HT1080 (cell line): ENCODE measurements at regions not wholly inside any gene's neighbourhood (a gene's known extent, or its start where the extent isn't known, plus 50 kb on each side); places are given as distances from the start of the nearest gene placed in this dataset.
"Not testable (repeated sequence)": the region's sequence is repeated elsewhere in the genome, so short reads cannot be mapped to it uniquely, and the experiment has no call there.

ENCODE experiments used
- DNase-seq: peaks from one replicate; pipeline ENCODE4 v3.0.0-alpha.2; 2015; ENCODE audit warnings: low read depth

DNA sequence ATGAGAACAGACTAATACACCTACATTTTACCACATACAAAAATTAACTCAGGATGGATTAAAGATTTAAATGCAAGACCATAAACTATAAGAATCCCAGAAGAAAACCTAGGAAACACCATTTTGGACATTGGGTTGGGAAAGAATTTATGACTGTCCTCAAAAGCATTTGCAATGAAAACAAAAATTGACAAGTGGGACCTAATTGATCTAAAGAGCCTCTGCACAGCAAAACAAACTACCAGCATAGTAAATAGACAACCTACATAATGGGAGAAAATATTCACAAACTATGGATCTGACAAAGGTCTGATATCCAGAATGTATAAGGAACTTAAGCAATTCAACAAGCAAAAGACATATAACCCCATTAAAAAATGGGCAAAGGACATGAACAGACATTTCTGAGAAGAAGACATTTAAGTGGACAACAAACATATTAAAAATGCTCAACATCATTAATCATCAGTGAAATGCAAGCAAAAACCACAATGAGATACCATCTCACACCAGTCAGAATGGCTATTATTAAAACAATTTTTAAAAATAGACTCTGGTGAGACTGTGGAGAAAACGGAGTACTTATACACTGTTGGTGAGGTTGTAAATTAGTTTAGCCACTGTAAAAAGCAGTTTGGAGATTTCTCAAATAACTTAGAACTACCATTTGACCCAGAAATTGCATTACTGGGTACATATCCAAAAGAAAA, 221.7 kb upstream of the DIPK2B start:
- no peak for DNase-seq

DNA sequence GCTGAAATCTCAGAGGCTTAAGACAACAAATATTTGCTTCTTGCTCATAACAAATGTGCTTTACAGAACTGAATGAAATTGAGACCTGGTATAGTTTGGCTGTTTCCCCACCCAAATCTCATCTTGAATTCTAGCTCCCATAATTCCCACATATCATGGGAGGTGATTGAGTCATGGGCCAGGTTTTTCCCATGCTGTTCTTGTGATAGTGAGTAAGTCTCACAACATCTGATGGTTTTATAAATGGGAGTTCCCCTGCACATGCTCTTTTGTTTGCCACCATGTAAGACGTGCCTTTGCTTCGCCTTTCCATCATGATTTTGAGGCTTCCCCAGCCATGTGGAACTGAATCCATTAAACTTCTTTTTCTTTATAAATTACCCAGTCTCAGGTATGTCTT, 221.1 kb upstream of the DIPK2B start:
- DNase-seq, result no peak

DNA sequence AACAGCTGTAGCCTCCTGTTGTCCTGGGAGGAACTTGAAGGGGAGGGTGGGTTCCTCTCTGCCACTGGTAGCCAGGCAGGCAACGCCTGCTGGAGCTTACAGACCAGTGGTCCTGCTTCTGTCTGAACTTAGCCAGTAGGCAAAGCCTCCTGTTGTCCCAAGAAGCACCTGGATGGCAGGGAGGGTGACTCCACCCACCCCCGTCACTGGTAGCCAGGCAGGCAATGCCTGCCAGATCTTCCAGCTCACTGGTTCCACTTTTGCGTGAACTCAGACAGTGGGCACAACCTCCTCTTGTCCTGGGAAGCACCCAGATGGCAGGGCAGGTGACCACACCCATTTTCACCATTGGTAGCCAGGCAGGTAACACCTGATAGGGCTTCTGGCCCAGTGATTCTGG, 203.5 kb upstream of the DIPK2B start:
- no peak for DNase-seq

DNA sequence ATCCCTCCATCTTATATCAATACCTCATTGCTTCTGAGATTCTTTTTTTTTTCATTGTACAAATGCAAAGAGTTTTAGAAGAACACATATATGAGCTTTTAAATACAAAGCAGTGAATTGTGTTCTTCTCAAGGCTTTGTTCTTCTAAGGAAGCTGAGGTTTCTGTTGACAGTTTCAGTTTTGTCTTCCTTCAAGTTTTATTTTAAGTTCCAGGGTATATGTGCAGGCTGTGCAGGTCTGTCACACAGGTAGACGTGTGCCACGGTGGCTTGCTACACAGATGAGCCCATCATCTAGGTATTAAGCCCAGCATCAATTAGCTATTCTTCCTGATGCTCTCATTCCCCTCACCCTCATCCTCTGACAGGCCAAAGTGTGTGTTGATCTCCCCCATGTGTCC, 201.2 kb upstream of the DIPK2B start:
- no peak for DNase-seq

DNA sequence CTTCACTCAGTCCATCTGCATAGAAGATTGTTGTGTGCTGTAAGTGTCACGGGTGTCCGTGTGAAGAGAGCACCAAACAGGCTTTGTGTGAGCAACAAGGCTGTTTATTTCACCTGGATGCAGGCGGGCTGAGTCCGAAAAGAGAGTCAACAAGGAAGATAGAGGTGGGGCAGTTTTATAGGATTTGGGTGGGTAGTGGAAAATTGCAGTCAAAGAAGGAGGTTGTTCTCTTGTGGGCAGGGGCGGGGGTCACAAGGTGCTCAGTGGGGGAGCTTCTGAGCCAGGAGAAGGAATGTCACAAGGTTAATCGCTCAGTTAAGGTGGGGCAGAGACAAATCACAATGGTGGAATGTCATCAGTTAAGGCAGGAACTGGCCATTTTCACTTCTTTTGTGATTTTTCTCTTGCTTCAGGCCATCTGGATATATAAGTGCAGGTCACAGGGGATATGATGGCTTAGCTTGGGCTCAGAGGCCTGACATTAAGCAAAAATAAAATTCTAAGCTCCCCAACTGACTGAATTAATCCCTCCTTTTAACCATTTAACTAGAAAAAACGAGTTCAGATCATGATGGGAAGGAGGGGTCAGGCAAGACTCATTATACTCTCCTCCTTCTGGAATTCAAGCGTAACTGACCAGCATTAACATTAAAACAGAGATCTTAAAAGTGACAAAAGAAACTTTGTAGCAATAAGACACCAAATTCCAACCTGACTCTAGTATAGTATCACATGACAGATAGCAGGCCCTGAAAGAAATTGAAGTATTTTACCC, 200.5 kb upstream of the DIPK2B start:
- DNase-seq, result not testable (repeated sequence)

DNA sequence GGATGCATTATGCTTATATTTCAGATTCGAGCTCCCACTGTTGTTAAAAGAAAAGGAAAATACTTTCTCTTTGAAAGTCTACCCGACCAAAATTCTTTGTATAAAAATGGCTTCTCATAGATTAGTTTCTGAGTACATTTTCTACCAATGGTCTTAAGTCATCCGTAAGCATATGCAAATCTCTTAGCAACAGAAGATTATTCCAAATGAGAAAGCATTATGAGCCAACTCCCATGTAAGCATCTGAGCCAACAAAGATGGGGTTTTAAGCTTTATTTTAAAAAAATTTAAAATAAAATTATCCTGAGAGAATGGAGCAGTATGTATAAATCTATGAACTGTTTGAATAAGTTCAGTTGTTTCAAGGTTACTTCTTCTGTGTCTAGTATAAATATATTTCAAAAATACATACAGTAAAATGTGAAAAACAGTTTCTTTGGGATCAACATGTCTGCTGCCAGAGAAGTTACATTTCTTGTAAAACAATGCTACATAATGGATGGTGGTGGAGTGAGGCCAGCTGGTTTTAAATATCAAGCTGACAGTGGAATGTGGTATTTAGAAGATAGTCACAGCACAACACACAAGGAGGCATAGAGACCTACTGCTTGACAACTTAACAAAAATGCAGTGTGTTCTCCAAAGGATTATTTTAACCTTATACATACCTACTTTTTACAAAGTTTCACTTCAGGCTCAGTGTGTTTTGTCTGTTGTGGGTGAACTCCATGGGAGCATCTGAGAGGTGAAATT, 199.5 kb upstream of the DIPK2B start:
- no peak for DNase-seq

DNA sequence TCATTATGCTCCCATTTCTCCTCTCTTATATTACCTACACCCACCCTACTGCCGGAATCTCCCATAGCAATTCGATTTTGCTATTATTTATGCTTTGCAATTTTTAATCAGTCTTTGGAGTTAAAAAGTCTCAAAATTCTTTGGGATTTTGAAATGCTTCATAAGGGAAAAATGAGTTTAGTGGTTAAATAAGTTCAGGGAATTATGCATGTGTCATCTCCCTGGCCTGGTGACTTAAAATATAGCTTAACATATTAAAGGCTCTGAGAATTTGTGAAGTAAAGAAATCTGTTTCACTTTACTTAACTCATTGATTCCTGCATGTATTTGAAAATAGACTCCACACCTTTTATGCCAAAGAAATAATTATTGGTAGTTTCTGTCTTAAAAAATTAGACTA, 185.1 kb upstream of the DIPK2B start:
- no peak for DNase-seq

DNA sequence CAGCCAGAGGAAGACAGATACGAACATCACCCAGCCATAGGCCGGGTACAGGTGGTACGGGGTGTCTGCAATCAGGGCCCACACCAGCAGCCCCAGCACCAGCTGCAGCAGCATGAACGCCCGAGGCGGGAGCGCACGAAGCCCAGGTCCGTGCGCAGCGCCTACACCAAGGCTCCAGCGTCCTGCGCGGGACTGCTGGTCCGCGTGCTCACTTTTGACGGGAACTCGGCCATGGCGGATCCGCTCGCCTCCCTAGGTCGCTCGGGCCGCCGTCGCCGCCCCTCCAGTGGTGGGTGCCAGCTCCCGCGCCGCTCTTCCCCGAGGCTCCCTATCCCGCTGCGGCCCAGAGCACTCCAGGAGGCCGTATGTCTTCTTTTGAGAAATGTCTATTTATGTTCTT, 181.2 kb upstream of the DIPK2B start:
- DNase-seq, result no peak

DNA sequence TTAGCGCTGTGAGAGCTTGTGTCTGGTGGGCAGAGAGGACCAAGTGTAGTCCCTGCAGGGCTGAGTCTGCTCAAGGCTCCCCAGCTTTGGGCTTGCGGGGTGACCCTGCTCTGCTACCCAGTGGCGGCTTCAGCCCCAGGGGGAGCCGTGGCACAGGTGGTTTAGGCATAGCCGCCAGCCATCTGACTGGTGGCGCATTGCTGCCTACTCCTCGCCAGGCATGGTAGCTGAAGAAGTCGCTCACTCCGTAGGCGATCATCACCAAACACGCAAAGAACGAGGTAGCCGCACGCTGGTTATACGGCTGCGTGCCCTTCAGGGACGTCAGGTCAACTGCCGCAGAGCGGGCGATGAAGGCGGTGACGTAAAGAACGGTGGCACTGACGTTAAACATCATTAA, 180.7 kb upstream of the DIPK2B start:
- no peak for DNase-seq

DNA sequence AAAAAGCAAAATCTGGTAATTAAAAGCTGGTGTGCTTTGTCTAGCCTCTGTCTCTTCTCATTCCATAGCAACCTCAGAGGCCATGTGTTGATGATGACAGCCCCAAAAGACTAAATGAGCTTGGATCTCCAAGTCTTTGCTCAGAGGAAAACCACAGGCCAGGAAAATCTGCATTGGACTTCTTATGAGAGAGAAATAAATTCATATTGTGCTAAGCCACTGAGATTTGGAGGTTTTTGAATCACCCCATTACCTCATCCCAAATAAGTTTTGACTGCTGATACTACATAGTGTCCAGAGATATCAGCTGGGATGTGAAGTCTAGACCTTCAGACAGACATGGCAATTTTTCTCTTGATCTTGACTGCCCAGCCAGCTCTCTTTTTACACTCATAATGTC, 178.6 kb upstream of the DIPK2B start:
- no peak for DNase-seq

DNA sequence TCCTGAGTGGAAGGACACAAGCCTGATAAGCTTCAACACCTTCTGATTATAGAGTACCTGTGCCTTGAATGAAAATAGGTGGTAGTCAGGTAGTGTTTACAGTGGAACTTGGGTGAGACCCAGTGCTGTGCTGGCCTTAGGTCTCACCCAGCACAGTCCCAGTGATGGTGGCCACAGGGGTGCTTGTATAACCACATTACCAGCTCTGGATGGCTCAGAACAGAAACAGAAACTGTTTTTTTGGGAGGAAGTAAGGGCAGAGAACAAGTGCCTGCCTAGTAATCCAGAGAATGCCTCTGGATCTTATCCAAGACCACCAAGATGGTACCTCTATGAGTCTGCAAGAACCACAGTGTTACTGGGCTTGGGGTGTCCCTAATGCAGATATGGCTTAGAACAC, 171.5 kb upstream of the DIPK2B start:
- no peak for DNase-seq

DNA sequence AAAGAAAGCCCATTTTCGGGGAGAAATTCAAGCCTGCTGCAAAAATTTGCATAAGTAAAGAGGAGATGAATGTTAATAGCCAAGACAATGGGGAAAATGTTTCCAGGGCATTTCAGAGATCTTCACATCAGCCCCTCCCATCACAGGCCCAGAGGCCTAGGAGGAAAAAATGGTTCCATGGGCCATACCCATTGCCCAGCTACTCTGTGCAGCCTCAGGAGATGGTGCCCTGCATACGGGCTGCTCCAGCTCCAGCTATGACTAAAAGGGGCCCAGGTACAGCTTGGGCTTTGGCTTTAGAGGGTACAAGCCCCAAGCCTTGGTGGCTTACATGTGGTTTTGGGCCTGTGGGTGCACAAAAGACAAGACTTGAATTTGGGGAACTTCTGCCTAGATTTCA, 168.0 kb upstream of the DIPK2B start:
- DNase-seq, result no peak

DNA sequence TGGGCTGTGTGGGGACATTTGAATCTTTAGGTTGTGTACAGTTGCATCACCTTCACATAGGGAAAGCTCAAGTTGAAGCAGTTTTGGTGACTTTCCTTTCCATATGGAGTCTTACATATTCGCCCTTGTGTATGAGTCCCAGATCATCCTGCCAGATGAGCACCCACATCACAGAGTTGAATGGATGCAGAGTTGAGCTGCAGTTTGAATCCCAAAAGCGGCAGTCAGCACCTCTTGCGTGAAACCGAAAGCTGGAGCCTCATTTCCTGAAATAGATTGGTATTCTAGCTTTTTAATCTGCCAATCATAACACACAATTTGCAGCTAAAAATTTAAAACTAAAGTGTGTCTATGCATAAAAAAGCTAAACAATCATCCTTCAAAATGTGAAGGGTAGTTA, 162.9 kb upstream of the DIPK2B start:
- no peak for DNase-seq

DNA sequence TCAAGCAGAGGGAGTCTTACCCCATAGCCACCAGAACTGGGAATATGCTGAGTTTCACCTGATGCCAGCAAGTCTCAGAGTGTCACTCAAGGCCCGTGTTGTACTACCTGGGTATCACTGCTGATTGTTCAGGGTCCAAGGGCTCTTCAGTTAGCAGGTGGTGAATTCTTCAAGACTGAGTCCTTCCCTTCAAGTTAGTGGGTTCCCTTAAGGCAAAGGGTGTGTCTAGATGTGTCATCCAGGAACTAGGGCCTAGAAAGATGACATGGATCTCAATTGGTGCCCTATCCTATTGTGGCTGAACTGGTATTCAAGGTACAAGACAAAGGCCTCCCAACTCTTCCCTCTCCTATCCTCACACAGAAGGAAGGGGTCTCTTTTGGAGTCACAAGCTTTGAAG, 159.9 kb upstream of the DIPK2B start:
- DNase-seq, result no peak

DNA sequence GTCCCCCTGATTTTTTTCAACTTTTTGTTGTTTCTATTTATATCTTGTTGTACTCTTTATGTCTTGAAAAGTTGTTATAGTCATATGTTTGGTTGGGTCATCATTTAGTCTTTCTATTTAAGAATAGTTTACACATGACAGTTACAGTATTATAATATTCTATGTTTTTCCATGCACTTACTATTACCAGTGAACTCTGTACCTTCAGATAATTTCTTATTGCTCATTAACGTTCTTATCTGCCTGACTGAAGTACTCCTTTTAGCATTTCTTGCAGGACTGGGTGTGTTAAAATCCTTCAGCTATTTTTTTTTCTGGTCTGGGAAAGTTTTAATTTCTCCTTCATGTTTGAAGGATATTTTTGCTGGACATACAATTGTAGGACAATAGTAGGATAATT, 157.7 kb upstream of the DIPK2B start:
- no peak for DNase-seq

DNA sequence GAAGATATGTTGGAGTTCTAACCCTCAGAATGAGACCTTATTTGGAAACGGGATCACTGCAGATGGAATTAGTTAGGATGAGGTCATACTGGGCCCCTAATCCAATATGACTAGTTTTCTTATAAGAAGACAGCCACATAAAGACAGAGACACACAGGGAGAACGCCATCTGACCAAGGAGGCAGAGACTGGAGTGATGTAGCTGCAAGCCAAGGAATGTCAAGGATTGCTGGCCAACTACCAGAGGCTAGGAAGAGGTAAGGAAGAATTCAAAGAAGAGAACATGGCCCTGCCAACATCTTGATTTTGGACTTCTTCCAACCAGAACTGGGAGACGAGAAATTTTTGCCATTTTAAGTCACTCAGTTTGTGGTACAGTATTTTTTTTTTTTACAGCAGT, 152.8 kb upstream of the DIPK2B start:
- no peak for DNase-seq

DNA sequence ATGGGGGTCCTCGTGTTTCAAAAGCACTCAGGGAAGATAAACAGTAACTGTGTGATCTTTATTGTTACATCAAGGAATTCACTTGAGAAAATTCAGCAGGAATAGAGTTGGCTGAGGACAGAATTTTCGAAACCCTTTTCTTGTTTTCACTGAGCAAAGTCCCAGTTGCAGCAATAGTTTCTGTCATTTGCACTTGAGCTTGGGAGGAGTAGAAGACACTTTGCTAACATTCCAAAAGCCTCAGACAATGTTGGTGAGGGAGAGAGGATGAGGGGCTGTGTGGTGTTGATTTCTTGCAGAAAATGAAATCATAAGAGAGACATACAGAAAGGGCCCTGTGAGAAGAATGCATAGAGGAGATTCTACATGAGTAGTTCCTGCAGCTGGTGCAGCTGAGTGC, 151.9 kb upstream of the DIPK2B start:
- no peak for DNase-seq

DNA sequence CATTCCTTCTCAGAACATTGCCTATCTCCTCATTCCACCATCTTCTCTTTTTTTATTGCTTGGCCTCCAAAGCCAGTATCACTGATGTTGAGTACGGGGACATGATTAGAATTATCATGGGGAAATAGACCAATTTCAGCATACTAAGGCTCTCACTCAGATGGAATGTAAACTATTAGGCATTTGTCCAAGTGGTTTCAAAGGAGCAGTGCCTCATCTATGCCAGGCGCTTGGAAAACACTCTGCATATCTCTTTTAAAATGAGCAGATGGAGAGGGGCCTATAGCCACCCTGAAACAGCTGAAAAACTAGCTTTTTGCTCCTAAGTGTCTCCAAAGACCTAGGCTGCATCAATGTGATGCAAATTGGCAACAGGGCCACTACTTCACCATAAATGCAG, 150.8 kb upstream of the DIPK2B start:
- peak; percentile 19 for DNase-seq

DNA sequence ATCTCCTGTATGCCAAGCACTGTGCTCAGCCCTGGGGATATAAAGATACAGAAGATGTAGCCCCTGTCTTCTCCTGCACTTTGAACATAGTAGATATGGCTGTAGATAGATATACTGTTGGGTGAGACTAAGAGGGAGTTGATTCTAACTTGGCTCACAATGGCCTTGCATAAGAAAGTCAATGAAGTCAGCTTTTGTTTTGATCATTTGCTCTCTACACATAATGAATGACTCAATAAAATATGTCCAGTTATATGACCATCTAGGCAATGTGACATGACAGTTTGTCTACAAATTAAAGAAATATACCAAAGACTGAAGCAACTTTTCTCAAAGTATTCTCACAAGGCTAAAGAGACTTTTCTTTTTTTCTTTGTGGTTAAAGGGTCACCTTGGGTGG, 147.6 kb upstream of the DIPK2B start:
- no peak for DNase-seq

DNA sequence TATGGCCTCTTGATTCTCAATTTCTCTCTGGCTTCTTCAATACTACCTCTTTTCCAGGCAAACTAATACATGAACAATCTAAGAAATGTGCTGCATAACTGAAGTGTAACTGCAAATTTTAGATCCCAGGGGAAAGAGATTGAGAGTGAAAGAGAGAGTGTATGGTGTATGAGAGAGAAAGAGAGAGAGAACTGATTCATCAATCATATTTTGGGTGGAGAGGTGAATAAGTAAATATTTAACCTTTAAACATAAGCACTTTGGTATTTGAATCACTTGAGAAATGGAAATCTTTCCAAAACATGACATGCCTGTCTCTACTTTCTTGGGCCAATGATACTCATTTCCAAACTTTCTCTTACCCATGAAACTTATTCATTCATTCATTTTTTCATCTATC, 147.2 kb upstream of the DIPK2B start:
- DNase-seq, result no peak

DNA sequence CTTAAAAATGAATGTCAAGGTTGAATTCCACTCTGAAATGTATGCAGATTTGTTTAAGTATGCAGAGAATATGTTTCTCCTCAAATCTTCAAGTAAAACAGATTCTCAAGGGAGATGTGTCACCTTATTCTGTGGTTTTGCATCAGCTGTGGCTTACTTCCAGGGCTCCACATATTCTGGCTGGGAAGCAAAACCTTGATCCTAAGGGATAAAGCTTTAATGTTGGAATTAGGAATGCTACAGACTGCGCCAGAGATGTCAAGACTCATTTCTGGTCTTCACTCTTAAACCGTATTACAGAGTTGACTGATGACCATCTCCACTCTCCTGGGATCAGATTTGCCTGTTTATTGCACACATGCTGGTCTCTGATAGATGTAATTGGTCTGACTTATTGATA, 143.9 kb upstream of the DIPK2B start:
- peak; percentile 36 for DNase-seq

DNA sequence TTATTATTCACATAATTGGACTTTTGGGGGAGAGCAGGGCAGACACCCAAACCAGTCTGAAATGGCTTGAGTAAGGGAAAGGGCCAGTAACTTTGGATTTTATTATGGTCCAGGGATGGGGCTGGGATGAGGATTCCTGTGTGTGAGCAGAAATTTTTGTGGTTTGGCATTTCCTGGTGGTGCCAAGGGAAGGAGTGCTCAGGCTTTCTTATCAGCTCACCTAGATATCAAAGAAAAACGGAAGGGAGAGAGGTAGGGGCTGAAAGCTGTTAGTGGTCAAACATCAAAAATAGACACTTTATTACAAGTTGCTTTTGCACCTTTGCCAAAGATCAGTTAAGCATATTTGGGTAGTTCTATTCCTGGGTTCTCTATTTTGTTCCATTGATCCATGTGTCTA, 128.5 kb upstream of the DIPK2B start:
- DNase-seq, result peak; percentile 61

DNA sequence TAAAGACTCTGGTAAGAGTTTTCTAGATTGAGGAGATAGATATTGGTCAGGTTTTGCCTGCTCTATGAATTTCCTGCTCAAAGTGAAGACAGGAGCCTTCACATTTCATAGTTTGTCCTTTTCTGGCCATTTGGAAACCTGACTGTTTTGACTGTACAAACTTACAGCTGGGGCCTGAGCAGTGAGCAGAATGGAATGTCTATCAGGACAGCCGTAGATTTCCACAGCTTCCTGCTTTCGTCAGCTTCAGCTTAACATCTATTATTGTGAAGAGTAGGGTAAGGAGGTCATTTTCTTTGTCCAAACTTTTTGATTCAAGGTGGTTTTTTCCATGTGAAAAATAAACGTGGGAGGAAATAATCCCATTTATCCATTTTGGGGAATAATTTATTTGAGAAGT, 124.3 kb upstream of the DIPK2B start:
- no peak for DNase-seq
